HUES48 (cell line): ENCODE measurements at regions not wholly inside any gene's neighbourhood (a gene's known extent, or its start where the extent isn't known, plus 50 kb on each side); places are given as distances from the start of the nearest gene placed in this dataset.

Source experiments
- H3K27ac ChIP-seq: one replicate; pipeline ENCODE4 v1.7.0; 2013; ENCODE audit warnings: low read depth, low read length, inconsistent platforms
- H3K27me3 ChIP-seq: 2 replicates; pipeline ENCODE4 v1.6.1; 2013; ENCODE audit warnings: mild to moderate bottlenecking, low read length; ENCODE audit not compliant: control insufficient read depth, insufficient read depth
- H3K36me3 ChIP-seq: 2 replicates; pipeline ENCODE4 v1.6.1; 2013; ENCODE audit warnings: low read length; ENCODE audit not compliant: control insufficient read depth, insufficient read depth
- H3K4me1 ChIP-seq: 2 replicates; pipeline ENCODE4 v1.6.1; 2013; ENCODE audit warnings: mild to moderate bottlenecking, low read length; ENCODE audit not compliant: control insufficient read depth, insufficient read depth
- H3K4me3 ChIP-seq: 2 replicates; pipeline ENCODE4 v1.5.1; 2013; ENCODE audit warnings: mild to moderate bottlenecking, low read depth, low read length
- H3K9ac ChIP-seq: 2 replicates; pipeline ENCODE4 v1.6.1; 2013; ENCODE audit warnings: mild to moderate bottlenecking, low read depth, low read length, moderate library complexity
- H3K9me3 ChIP-seq: 2 replicates; pipeline ENCODE4 v1.6.1; 2013; ENCODE audit warnings: low read length; ENCODE audit not compliant: control insufficient read depth, insufficient read depth

DNA sequence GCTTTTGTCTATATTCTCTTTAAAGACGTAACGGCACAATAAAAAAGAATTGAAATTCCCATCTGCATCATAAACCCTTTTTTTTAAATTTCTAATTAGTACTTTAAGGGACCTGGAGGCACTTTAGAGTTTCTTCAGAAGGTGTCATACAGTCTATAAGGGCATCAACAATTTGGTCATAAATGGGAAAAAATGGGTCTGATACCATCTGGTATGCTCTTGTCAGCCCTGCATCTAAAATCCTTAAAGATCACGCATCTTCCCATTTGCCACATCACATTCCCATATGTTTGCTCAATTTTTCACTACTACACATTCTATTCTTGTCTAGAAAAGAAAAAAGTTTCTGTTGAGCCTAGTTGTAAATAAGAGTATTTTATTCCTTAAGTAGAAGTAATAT, 53.8 kb downstream of the COX7C start:
- Histone ChIP-seq H3K27me3 (no peaks in the 10 kb centered on the region), H3K4me1 (peaks cover 2% of the 10 kb centered on the region), H3K36me3 (no peaks in the 10 kb centered on the region), H3K27ac (no peak overlapping the region), H3K9me3 (no peaks in the 10 kb centered on the region), H3K4me3 (no peak overlapping the region), H3K9ac (no peak overlapping the region)

DNA sequence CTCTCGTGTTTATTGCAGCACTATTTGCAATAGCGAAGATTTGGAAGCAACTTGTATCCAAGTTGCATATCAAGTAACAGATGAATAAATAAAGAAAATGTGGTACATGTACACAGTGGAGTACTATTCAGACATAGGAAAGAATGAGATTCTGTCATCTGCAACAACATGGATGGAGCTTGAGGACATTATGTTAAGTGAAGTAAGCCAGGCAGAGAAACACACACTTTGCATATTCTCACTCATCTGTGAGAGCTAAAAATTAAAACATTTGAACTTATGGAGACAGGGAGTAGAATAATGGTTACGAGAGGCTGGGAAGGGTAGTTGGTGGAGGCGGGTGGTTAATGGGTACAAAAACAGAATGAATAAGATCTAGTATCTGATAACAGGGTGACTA, 56.3 kb downstream of the COX7C start:
- Histone ChIP-seq H3K27ac (no peak overlapping the region), H3K36me3 (no peaks in the 10 kb centered on the region), H3K9ac (no peak overlapping the region), H3K4me1 (peaks cover 2% of the 10 kb centered on the region), H3K9me3 (no peaks in the 10 kb centered on the region), H3K27me3 (no peaks in the 10 kb centered on the region), H3K4me3 (no peak overlapping the region)

DNA sequence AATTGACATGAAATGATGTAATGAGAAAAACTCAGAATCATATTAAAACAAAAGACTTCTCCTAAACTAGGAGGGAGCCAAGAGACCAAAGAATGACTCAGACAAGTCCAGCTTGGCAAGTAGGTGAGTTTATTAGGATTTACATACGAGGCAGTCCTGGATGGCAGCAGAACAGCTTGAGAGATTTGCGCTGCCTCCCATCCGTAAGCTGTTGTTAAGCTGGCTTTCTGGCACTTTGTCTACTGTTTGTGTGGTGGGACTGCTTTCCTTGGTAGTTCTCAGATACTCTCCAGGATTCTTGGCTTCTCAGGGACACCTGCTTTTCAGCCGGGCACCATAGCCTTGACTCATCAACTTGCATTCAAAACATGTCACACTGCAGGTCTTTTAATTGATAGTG, 57.6 kb downstream of the COX7C start:
- H3K27ac ChIP-seq, result no peak overlapping the region
- no peaks in the 10 kb centered on the region for H3K36me3 ChIP-seq
- H3K27me3 ChIP-seq, result no peaks in the 10 kb centered on the region
- no peak overlapping the region for H3K9ac ChIP-seq
- no peaks in the 10 kb centered on the region for H3K9me3 ChIP-seq
- no peak overlapping the region for H3K4me3 ChIP-seq
- peaks cover 2% of the 10 kb centered on the region for H3K4me1 ChIP-seq

DNA sequence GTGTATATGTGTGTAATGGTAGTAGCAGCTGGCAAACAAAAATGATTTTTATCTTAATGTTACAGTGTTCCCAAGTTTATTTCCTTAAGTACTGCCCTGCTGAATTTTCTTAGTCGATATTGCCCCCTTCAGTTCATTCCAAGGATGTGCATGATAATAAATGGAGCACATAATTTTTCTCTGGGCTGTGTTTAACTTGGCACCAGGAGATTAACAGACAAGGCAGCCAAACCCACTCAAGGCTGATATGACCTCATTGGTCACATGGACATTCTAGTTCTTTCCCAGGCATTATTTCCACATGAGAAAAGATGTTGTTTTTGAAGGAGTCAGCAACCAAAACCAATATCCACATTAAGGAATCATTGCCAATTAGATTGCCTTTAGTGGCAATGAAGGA, 61.8 kb downstream of the COX7C start:
- H3K27ac ChIP-seq, result no peak overlapping the region
- no peak overlapping the region for H3K4me3 ChIP-seq
- no peaks in the 10 kb centered on the region for H3K9me3 ChIP-seq
- no peak overlapping the region for H3K9ac ChIP-seq
- H3K4me1 ChIP-seq, result peaks cover 2% of the 10 kb centered on the region; the same call in 1 of the 2 replicates
- H3K27me3 ChIP-seq, result no peaks in the 10 kb centered on the region
- no peaks in the 10 kb centered on the region for H3K36me3 ChIP-seq

DNA sequence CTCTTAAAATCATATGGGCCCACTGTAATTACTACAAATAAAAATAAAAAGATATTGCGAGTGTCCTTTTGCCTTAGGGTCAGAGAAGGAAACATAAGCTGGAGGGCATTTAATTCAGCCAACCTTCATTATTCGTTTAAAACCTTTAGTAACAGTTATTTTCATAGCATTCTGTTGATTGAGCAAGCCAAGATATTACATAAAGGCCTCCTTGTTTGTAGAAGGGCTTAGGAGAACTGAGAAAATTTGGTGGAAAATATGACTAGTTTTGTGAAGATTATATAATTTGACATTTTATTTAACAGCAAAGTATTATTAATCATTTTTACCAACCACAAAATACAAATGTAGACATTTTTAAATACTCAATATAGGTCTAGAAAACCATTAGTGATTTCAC, 62.2 kb downstream of the COX7C start:
- H3K4me1 ChIP-seq, result peaks cover 2% of the 10 kb centered on the region; the same call in 1 of the 2 replicates
- no peak overlapping the region for H3K9ac ChIP-seq
- H3K4me3 ChIP-seq, result no peak overlapping the region
- no peaks in the 10 kb centered on the region for H3K36me3 ChIP-seq
- no peak overlapping the region for H3K27ac ChIP-seq
- H3K9me3 ChIP-seq, result no peaks in the 10 kb centered on the region
- no peaks in the 10 kb centered on the region for H3K27me3 ChIP-seq

DNA sequence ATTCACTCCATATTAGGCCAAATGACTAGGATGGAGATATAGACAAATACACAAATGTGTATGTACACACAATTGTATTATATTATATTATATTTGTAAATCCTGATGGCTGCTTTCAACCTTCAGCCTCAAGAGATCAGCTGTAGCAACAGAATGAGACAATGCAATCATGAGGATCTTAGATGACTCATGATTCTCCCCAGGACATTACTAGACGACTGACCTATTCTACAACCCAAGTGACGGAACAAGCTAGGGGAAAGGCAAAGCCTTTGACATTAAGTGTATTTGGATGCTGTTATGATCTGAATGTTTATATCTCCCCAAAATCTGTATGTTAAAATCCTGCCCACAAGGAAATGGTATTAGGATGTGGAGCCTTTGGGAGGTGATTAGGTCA, 66.5 kb downstream of the COX7C start:
- Histone ChIP-seq H3K9ac (no peak overlapping the region), H3K4me3 (no peak overlapping the region), H3K4me1 (no peaks in the 10 kb centered on the region), H3K9me3 (no peaks in the 10 kb centered on the region), H3K27ac (no peak overlapping the region), H3K27me3 (no peaks in the 10 kb centered on the region), H3K36me3 (no peaks in the 10 kb centered on the region)

DNA sequence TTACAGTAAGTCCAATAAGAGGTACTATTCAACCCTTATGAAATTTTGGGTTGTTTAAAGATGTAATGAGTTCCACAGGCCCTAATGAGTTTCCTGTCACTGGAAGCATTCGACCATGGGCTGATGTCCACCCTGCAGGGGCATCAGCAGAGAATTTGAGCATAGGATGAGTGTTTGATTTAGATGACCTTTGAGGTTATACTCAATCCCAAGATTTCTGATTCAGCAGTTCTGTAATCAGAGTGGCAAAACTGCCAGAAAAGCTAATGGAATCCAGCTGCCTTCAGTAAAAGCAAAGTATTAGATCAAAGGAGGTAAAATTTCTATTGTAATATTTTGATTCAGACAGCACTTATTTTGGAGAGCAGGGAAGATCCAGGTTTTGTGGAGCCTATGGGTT, 68.3 kb downstream of the COX7C start:
- no peaks in the 10 kb centered on the region for H3K9me3 ChIP-seq
- no peaks in the 10 kb centered on the region for H3K27me3 ChIP-seq
- no peak overlapping the region for H3K27ac ChIP-seq
- H3K9ac ChIP-seq, result no peak overlapping the region
- H3K4me3 ChIP-seq, result no peak overlapping the region
- no peaks in the 10 kb centered on the region for H3K4me1 ChIP-seq
- H3K36me3 ChIP-seq, result no peaks in the 10 kb centered on the region

DNA sequence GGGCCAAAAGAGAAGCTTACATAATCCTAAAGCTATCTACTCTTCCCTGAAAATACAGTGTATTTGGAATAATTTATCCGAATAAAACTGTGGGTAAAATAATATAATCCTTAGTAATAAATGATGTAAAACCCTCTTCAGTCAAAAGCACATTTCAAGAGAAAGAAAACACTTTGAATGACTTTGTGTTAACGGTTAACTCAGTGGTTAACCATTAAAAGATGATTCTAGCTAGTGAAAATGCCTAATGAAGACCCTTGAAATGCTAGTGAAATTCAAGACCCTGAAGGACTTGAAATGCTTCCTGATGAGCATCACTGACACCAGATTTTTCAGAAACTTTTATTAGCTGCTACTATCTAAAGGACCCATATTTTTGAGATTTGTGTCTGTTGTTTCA, 70.7 kb downstream of the COX7C start:
- H3K9me3 ChIP-seq, result no peaks in the 10 kb centered on the region
- H3K4me3 ChIP-seq, result no peak overlapping the region
- no peak overlapping the region for H3K9ac ChIP-seq
- H3K27me3 ChIP-seq, result no peaks in the 10 kb centered on the region
- H3K36me3 ChIP-seq, result no peaks in the 10 kb centered on the region
- H3K4me1 ChIP-seq, result no peaks in the 10 kb centered on the region
- H3K27ac ChIP-seq, result no peak overlapping the region

DNA sequence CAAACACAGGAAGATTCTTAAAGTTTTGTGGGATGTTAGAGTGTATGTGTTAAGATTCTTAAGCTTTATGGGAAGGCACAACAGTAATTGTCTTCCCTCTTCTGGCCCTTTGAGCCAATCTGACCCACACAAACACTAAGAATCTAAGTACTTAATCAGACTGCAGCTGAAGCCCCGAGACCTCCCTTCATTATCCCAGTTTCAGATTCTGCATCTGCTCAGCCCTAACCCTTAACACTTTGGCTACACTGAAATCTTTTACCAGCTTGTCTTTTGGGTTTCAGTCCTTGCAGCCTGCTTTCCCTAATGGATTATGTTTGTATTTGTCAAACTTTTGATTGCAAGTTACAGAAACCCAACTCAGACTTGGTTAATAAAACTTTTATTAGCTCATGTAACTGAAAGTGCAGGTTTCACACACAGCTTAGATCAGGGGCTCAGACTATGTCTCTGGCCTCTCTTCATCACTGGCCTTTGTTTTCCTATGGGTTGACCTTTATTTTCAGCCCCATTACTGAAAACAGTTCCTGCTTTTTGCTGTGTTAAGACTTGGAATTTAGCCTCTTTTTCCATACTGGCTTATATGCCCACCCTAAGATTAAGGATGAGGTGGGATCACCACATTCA, 71.5 kb downstream of the COX7C start:
- H3K27me3 ChIP-seq, result no peaks in the 10 kb centered on the region
- H3K9ac ChIP-seq, result no peak overlapping the region
- H3K36me3 ChIP-seq, result no peaks in the 10 kb centered on the region
- no peak overlapping the region for H3K4me3 ChIP-seq
- no peaks in the 10 kb centered on the region for H3K4me1 ChIP-seq
- H3K27ac ChIP-seq, result no peak overlapping the region
- H3K9me3 ChIP-seq, result no peaks in the 10 kb centered on the region

DNA sequence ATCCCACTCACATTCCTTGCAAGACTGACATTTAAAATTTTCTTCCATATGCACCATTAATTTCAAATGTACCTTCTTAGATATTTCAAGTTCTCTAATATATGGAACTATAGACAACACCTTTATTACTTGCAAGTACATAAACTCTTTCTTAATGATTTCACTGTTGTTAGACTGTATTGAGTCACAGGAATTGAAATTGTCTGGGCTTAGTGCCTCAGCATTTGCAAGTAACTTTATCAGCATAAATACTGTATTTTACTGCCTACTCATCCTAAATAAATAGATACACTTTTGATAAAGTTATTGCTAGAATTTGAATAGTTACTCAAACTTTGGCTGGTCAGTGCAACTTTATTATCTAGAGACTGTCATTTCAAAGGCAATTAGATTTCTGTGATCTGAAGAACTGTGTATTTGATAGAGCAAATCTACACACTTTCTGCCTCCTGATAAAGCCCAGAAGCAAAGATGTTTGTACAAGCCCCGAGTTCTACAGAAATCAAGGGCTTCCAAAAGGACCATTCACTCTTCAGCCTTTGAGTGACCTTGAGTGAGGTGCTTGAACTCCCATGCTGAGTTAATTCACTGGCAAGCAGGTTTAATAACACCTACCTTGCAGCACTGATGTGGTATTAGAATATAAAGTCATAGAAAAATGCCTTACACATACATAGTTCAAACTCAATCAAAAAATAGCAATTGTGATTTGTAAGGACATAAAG, 91.6 kb downstream of the COX7C start:
- no peaks in the 10 kb centered on the region for H3K27me3 ChIP-seq
- H3K27ac ChIP-seq, result no peak overlapping the region
- no peak overlapping the region for H3K4me3 ChIP-seq
- H3K9ac ChIP-seq, result no peak overlapping the region
- no peaks in the 10 kb centered on the region for H3K4me1 ChIP-seq
- H3K9me3 ChIP-seq, result no peaks in the 10 kb centered on the region
- H3K36me3 ChIP-seq, result no peaks in the 10 kb centered on the region

DNA sequence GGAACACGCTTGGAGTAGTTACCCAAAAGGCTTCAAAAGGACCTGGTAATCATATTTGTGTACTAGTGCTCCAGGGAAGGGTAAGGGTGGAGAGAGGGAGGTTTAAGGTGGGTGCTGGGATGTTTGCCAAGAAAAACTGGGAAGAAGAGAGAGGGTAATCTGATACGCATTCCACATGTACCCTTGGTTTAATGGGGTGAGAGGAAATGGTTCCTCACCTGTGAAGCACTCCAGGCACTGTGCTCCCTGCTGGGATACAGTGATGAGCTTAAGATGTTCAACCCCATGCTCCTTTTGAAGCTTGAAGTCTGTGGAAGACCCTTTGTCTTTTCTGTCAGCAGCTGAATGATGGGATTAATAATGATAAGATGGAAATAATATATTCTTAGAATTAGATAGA, 98.4 kb downstream of the COX7C start:
- H3K36me3 ChIP-seq, result no peaks in the 10 kb centered on the region
- no peak overlapping the region for H3K9ac ChIP-seq
- peaks cover 13% of the 10 kb centered on the region for H3K4me1 ChIP-seq

More for the DNA sequence above, 98.4 kb downstream of the COX7C start:
- Histone ChIP-seq H3K9me3 (no peaks in the 10 kb centered on the region), H3K4me3 (no peak overlapping the region), H3K27ac (no peak overlapping the region), H3K27me3 (no peaks in the 10 kb centered on the region)
